OCI-LY7 (cell line): ENCODE measurements at regions not wholly inside any gene's neighbourhood (a gene's known extent, or its start where the extent isn't known, plus 50 kb on each side); places are given as distances from the start of the nearest gene placed in this dataset.

Experiments
- BruUV-seq: library from RNA; stranded (reverse); fragments of 400-500 nt; replicated peaks from 2 replicates; lab custom pipeline; 2021; lab: Mats Ljungman, UMichigan
- CTCF ChIA-PET: fragments of 300-600 bp; sonication (Branson Sonifier 250); formaldehyde crosslinking; loops from one replicate; lab custom pipeline; 2022; ENCODE audit warnings: antibody characterized with exemption; ENCODE audit not compliant: unreplicated experiment; lab: Charles Lee
- POLR2A ChIA-PET: fragments of 300-600 bp; sonication (Branson Sonifier 250); formaldehyde crosslinking; loops from one replicate; lab custom pipeline; 2022; ENCODE audit warnings: antibody characterized with exemption; lab: Charles Lee
- DNase-seq: peaks from one replicate; pipeline ENCODE4 v3.0.0-alpha.2; 2015; ENCODE audit warnings: low spot score
- H2AFZ ChIP-seq: fragments of 200-600 bp; sonication (generic), shearing (Covaris generic); 2 replicates; pipeline ENCODE4 v1.6.1; 2014; ENCODE audit warnings: mild to moderate bottlenecking, antibody characterized with exemption, low read length, moderate library complexity
- H3K27ac ChIP-seq: fragments of 200-600 bp; sonication (generic); 2 replicates; pipeline ENCODE4 v1.5.1; 2014; ENCODE audit warnings: mixed run types, low read depth, mild to moderate bottlenecking, moderate library complexity, low read length, inconsistent platforms; ENCODE audit not compliant: poor library complexity, severe bottlenecking
- H3K36me3 ChIP-seq: fragments of 200-600 bp; sonication (generic); 2 replicates; pipeline ENCODE4 v1.6.1; 2014; ENCODE audit warnings: mild to moderate bottlenecking, antibody characterized with exemption, low read length, moderate library complexity, mixed read lengths; ENCODE audit not compliant: insufficient read depth
- H3K4me1 ChIP-seq: fragments of 200-600 bp; sonication (generic); 2 replicates; pipeline ENCODE4 v1.5.1; 2014; ENCODE audit warnings: mild to moderate bottlenecking, low read length; ENCODE audit not compliant: insufficient read depth, poor library complexity, severe bottlenecking
- H3K4me2 ChIP-seq: fragments of 200-600 bp; sonication (generic); 2 replicates; pipeline ENCODE4 v1.6.1; 2014; ENCODE audit warnings: mild to moderate bottlenecking, low read length
- H3K4me3 ChIP-seq: fragments of 200-600 bp; sonication (generic); 2 replicates; pipeline ENCODE4 v1.5.1; 2014; ENCODE audit warnings: mild to moderate bottlenecking, low read depth, low read length; ENCODE audit not compliant: poor library complexity, severe bottlenecking
- H3K79me2 ChIP-seq: fragments of 200-600 bp; sonication (generic); 2 replicates; pipeline ENCODE4 v1.6.1; 2016; ENCODE audit warnings: low read depth, mild to moderate bottlenecking, low read length, moderate library complexity, mixed read lengths; ENCODE audit not compliant: insufficient read depth
- H3K9me2 ChIP-seq: fragments of 200-600 bp; sonication (generic); 2 replicates; pipeline ENCODE4 v1.6.1; 2016; ENCODE audit warnings: mild to moderate bottlenecking, low read length, mixed read lengths; ENCODE audit not compliant: insufficient read depth
- H3K9me3 ChIP-seq: fragments of 200-600 bp; sonication (generic); 2 replicates; pipeline ENCODE4 v1.6.1; 2014; ENCODE audit warnings: mild to moderate bottlenecking, mixed run types, low read length, mixed read lengths
- H4K20me1 ChIP-seq: fragments of 200-600 bp; sonication (generic); 2 replicates; pipeline ENCODE4 v1.6.1; 2014; ENCODE audit warnings: mild to moderate bottlenecking, antibody characterized with exemption, low read length, moderate library complexity, mixed read lengths; ENCODE audit not compliant: insufficient read depth
- CTCF ChIP-seq: fragments of 200-600 bp; sonication (generic); conservative IDR thresholded peaks from 2 replicates; pipeline ENCODE4 v1.5.1; 2014; ENCODE audit warnings: mild to moderate bottlenecking, antibody characterized with exemption, low read length, moderate library complexity, mixed read lengths
- EZH2phosphoT487 ChIP-seq: fragments of 200-600 bp; sonication (generic); IDR thresholded peaks from 2 replicates; pipeline ENCODE4 v1.6.1; 2018; ENCODE audit warnings: low read depth, borderline replicate concordance, mild to moderate bottlenecking, mixed run types, antibody characterized with exemption, low read length, moderate library complexity, mixed read lengths
- intact Hi-C: fragments of 100-400 bp; cut with micrococcal nuclease; formaldehyde crosslinking; loops from one replicate; pipeline ENCODE4 v1.10.0; 2022; ENCODE audit not compliant: unreplicated experiment

GRCh38 chr4:20046931-20047677 is 204.6 kb upstream of the SLIT2 start:
- no peaks in the 10 kb centered on the region for H3K4me1 ChIP-seq
- H3K9me3 ChIP-seq: no peaks in the 10 kb centered on the region
- H3K4me3 ChIP-seq: no peak overlapping the region
- H3K4me2 ChIP-seq: no peak overlapping the region
- POLR2A ChIA-PET: no interaction called here
- H3K36me3 ChIP-seq: no peaks in the 10 kb centered on the region
- H3K9me2 ChIP-seq: no peaks in the 10 kb centered on the region
- no peak overlapping the region for H3K27ac ChIP-seq
- CTCF ChIA-PET: no interaction called here
- BruUV-seq: no TSS peak
- H2AFZ ChIP-seq: no peak overlapping the region
- H4K20me1 ChIP-seq: no peaks in the 10 kb centered on the region
- intact Hi-C loops: no loop called here
- DNase-seq: no peak
- no peak for TF ChIP-seq CTCF
- no peak for TF ChIP-seq EZH2phosphoT487
- H3K79me2 ChIP-seq: no peaks in the 10 kb centered on the region

GRCh38 chr4:20046179-20046578 is 205.5 kb upstream of the SLIT2 start:
- intact Hi-C loops: no loop called here
- Histone ChIP-seq H3K36me3 (no peaks in the 10 kb centered on the region), H2AFZ (no peak overlapping the region), H3K4me1 (no peaks in the 10 kb centered on the region), H4K20me1 (no peaks in the 10 kb centered on the region), H3K4me2 (no peak overlapping the region), H3K9me3 (no peaks in the 10 kb centered on the region), H3K9me2 (no peaks in the 10 kb centered on the region), H3K27ac (no peak overlapping the region), H3K79me2 (no peaks in the 10 kb centered on the region), H3K4me3 (no peak overlapping the region)
- CTCF ChIA-PET: no interaction called here
- BruUV-seq: no TSS peak
- TF ChIP-seq CTCF (no peak), EZH2phosphoT487 (no peak)
- POLR2A ChIA-PET: no interaction called here
- DNase-seq: no peak

GRCh38 chr4:20044966-20045365 is 206.7 kb upstream of the SLIT2 start:
- CTCF ChIA-PET: no interaction called here
- no TSS peak for BruUV-seq
- H3K9me3 ChIP-seq: no peaks in the 10 kb centered on the region
- no peak for DNase-seq
- no peaks in the 10 kb centered on the region for H4K20me1 ChIP-seq
- H3K4me1 ChIP-seq: no peaks in the 10 kb centered on the region
- TF ChIP-seq EZH2phosphoT487 (no peak), CTCF (no peak)
- no peaks in the 10 kb centered on the region for H3K79me2 ChIP-seq
- POLR2A ChIA-PET: interaction anchor here (0.8 kb wide), 1 partner anchor 11 kb away, joined by 4 read pairs; no protein-coding TSS in a partner anchor
- H3K36me3 ChIP-seq: no peaks in the 10 kb centered on the region
- intact Hi-C loops: no loop called here
- no peak overlapping the region for H3K4me2 ChIP-seq
- H3K9me2 ChIP-seq: no peaks in the 10 kb centered on the region
- H3K27ac ChIP-seq: no peak overlapping the region
- no peak overlapping the region for H3K4me3 ChIP-seq
- no peak overlapping the region for H2AFZ ChIP-seq
